Ovary (tissue), 3 donors: ENCODE measurements at regions not wholly inside any gene's neighbourhood (a gene's known extent, or its start where the extent isn't known, plus 50 kb on each side); places are given as distances from the start of the nearest gene placed in this dataset.

Experiments
- POLR2A ChIP-seq: fragments of 450-650 bp; IDR thresholded peaks from one replicate; pipeline ENCODE4 v1.6.1; 2017; ENCODE audit warnings: antibody characterized with exemption, mild to moderate bottlenecking, moderate library complexity
- TF ChIP-seq, protein P1 (sequence below), 3 donors: fragments of 450-650 bp in 2 of 3; fragments of 200-600 bp in 1 of 3; IDR thresholded peaks; one replicate each; pipeline versions ENCODE4 v1.5.1 to v1.8.0; 2016 to 2022; ENCODE audit warnings: antibody characterized with exemption in 3 of 3, mild to moderate bottlenecking in 1 of 3
- donor health status: DM: no; HTN: no; CAD: no.

DNA sequence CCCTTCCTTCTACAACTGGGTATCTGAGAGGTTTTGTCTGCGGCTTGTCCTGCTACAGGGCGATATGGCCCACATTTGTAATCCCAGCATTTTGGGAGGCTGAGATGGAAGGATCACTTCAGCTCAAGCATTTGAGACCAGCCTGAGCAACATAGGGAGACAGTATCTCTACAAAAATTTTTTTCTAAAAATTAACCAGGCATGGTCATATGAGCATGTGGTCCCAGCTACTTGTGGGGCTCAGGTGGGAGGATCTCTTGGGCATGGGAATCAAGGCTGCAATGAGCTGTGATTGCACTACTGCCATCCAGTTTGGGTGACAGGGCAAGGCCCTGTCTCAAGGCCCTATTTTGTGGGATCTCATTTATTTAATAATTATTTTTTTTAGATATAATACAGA lies 420.6 kb upstream of the PABPC4L start:
- TF ChIP-seq, protein P1, sequence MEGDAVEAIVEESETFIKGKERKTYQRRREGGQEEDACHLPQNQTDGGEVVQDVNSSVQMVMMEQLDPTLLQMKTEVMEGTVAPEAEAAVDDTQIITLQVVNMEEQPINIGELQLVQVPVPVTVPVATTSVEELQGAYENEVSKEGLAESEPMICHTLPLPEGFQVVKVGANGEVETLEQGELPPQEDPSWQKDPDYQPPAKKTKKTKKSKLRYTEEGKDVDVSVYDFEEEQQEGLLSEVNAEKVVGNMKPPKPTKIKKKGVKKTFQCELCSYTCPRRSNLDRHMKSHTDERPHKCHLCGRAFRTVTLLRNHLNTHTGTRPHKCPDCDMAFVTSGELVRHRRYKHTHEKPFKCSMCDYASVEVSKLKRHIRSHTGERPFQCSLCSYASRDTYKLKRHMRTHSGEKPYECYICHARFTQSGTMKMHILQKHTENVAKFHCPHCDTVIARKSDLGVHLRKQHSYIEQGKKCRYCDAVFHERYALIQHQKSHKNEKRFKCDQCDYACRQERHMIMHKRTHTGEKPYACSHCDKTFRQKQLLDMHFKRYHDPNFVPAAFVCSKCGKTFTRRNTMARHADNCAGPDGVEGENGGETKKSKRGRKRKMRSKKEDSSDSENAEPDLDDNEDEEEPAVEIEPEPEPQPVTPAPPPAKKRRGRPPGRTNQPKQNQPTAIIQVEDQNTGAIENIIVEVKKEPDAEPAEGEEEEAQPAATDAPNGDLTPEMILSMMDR (IDR thresholded peaks at IDR 0.05), result no peak
- no peak for TF ChIP-seq POLR2A
